Kidney capillary endothelial cell (primary cell): ENCODE measurements at regions not wholly inside any gene's neighbourhood (a gene's known extent, or its start where the extent isn't known, plus 50 kb on each side); places are given as distances from the start of the nearest gene placed in this dataset.
"Not testable (repeated sequence)": the region's sequence is repeated elsewhere in the genome, so short reads cannot be mapped to it uniquely, and the experiment has no call there.

Experiments used
- DNase-seq: peaks from one replicate; pipeline ENCODE4 v3.0.0-alpha.2; 2018; ENCODE audit warnings: low spot score

DNA sequence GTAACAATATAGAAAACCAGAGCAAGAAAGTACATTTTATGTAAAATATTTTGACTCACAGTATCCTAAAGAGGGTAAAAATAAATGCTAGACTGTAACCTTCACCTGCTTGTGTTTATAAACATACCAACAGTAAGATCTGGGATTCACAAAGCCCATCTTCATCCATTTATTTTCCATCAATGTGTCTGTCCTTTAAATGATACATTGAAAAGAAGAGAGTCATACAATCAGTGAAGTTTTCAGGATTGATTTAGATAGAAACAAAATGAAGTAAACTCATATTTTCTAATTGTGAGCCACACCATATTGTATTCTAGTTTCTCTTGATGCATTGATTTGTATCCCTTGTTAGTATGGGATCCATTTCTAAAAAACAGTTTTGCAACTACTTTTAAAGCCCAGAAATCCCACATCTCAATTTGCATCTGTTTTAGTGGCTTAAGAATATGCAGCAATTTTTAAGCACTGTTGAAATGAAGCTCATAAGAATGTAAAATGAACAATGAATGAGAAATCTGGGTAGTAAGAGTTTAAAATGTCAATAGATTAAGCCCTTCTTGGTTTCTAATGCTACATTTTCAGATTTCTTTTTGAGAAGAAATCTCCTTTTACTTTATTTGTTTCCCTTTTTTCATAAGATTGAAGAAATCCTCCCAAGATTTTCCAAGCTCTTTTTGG lies 548.1 kb upstream of the ADGRL2 start:
- DNase-seq = no peak

- not testable (repeated sequence) for DNase-seq
Measured at GRCh38 chr1:81250825-81251224, 549.9 kb upstream of the ADGRL2 start.

DNA sequence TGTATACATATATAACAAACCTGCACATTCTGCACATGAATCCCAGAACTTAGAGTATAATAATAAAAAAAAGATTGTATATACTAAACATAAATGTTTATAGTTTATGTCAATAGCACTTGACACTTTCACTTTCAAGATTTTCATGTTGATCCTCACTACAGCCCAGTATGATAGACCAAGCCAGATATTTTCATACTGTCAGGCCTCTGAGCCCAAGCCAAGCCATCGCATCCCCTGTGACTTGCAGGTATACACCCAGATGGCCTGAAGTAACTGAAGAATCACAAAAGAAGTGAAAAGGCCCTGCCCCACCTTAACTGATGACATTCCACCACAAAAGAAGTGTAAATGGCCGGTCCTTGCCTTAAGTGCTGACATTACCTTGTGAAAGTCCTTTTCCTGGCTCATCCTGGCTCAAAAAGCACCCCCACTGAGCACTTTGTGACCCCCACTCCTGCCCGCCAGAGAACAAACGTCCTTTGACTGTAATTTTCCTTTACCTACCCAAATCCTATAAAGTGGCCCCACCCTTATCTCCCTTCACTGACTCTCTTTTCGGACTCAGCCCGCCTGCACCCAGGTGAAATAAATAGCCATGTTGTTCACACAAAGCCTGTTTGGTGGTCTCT lies 555.5 kb upstream of the ADGRL2 start:
- DNase-seq = not testable (repeated sequence)

- not testable (repeated sequence) for DNase-seq
Measured at GRCh38 chr1:81244612-81245011, 556.1 kb upstream of the ADGRL2 start.

DNA sequence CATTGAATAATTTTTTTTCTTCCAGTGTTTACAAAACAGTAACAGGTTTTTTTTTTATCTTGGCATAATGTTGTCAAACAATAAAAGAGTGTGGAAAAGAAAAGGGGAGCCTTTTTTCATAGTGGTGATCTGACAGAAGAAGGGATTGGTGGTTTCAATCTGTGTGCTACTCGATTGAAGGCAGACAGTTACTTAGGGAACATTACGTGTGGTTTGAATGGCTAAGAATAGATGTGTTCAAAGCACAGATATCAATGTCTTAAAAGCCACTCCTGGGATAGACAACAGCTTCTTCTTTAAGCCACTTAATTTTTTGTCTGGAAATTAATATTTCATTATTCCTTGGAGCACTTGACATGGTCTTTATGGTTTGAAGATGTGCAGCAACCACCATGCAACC lies 558.6 kb upstream of the ADGRL2 start:
- DNase-seq = no peak

DNA sequence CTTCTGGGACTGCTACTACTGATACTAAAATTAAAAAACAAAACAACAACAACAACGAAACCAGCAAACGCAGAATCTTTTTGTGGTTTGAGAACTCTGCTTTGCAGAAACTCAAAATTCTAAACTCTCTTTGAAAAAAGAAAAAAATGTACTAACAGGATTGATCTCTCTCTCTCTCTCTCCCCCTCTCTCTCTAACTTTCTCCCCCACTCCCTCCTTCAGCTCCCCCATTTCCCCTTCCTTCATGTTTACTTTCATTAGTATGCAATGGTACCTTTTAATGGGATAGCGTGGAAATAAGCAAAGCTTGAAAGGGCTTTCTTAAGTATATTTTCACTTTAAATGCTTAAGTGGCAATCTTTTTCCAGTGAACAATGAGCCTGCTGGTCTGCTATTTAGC lies 562.6 kb upstream of the ADGRL2 start:
- DNase-seq = no peak

GRCh38 chr1:81237473-81238089 lies 563.2 kb upstream of the ADGRL2 start:
- no peak for DNase-seq

- no peak for DNase-seq
Measured at GRCh38 chr1:81234237-81234636, 566.5 kb upstream of the ADGRL2 start.

DNA sequence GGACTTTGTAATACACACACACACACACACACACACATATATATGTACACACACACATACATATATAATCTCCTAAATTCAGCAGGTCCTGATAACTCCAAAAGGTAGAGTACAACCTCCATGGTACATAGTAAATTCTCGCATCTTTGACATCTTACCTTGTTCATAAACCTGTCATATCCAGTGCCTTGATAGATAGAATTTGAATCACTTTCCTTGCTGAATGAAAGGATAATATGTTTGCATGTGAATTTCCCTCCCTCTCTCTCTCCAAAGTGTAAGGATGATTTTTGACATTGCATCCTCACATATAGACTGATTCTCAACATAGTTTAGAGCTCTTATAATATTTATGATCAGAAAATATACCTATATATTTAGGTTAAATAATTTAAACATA lies 567.1 kb upstream of the ADGRL2 start:
- no peak for DNase-seq

DNA sequence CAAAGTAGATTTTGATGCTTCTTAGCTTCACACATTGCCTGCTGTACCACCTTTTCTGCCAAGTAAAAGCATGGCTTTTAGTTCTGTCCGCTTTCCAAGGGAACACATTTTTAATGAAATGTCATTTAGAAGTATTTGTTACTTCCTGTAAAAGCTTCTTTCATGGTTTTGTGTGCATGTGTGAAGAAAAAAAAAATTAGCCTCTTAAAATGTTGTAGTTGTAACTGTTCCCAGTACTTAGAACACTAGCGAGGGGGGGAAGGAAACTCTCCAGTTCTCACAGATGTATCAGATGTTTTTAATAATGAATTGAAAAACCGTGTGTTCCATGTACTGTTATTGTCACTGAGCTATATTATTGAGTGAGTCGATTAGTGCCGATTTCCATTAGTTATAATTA lies 568.3 kb upstream of the ADGRL2 start:
- no peak for DNase-seq

DNA sequence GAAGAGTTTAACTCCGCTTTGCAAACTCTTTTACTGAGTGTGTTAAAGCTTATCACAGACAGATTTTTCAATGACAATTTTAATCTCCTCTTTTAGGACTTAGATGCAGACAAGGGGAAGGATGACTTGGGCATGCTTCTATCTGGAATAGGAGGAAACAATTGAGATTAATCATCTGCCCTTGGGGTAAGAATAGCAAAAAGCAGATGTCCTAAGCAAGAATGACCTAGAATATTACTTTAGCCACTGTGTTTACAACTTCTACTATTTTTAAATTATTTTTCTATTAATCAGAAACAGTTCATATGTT lies 569.0 kb upstream of the ADGRL2 start:
- no peak for DNase-seq

GRCh38 chr1:81230983-81231728 lies 569.6 kb upstream of the ADGRL2 start:
- no peak for DNase-seq

- no peak for DNase-seq
Measured at GRCh38 chr1:81228926-81229325, 571.8 kb upstream of the ADGRL2 start.

DNA sequence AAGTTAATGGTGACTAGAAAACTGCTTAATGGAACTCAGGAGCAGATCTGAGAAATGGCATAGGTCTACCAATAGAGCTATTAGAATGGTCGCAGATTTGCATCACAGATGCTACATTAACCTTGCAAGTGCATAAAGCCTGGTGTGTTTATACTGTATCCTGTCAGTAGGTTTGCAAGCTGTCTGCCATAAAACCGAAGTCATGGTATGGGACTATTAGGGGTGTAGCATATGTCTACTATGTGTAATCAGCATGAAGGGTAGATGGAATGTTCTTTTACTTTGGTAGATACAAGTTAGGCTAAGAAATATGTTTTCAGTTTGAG lies 574.2 kb upstream of the ADGRL2 start:
- no peak for DNase-seq

- DNase-seq = no peak
Measured at GRCh38 chr1:81225789-81226602, 574.7 kb upstream of the ADGRL2 start.

GRCh38 chr1:81224222-81224621 lies 576.5 kb upstream of the ADGRL2 start:
- no peak for DNase-seq

DNA sequence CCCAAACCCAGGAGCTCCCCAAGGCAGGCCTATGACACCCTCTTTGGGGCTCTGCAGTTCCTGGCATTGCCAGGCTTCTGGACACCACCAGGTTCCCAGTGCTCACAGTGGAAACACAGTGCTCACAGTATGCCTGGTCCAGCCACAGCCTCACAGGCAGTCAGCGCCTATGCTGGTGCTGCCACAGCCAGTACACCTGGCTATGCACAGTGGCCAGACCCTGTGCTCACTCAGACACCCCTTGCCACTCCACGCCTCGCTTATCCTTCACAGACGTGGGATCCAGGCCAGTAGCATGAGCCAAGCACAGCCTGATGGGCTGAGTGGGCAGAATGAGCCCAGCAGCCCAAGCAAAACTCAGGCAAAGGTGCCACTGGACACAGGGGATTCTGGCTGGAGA lies 579.2 kb upstream of the ADGRL2 start:
- DNase-seq = no peak

GRCh38 chr1:81220614-81221071 lies 580.1 kb upstream of the ADGRL2 start:
- DNase-seq = no peak

- no peak for DNase-seq
Measured at GRCh38 chr1:81217058-81217457, 583.7 kb upstream of the ADGRL2 start.

- no peak for DNase-seq
Measured at GRCh38 chr1:81213279-81213678, 587.5 kb upstream of the ADGRL2 start.

DNA sequence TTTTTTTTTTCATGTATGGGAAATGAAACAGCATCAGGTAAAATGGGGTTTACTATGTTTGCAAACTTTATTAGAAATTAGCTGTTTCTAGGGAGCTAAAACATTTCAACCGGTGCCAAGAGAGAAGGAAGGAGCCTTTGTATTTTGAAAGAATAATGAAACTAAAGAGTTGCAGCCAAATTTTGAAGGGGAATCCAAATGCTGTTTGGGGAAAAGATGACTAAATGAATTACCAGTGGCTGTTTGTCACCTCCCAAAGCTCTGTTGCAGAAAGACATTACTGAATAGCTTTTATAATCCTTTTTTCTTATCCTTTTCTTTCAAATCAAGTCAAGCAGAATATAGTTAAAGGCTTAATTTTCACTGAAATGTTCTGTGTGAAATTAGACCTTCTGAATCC lies 591.3 kb upstream of the ADGRL2 start:
- no peak for DNase-seq

GRCh38 chr1:81208441-81208840 lies 592.3 kb upstream of the ADGRL2 start:
- DNase-seq = peak; percentile 21
